Transverse colon (tissue), 4 donors: ENCODE measurements at regions not wholly inside any gene's neighbourhood (a gene's known extent, or its start where the extent isn't known, plus 50 kb on each side); places are given as distances from the start of the nearest gene placed in this dataset.

Experiments
- CTCF ChIP-seq, 5 experiments: fragments of 200-600 bp in 3 of 5; fragments of 450-650 bp in 2 of 5; sonication (generic) in 3 of 5; IDR thresholded peaks; 1 replicate in 2 of 5; 2 replicates in 3 of 5; pipeline ENCODE4 v1.5.1; 2016 to 2017; ENCODE audit warnings: antibody characterized with exemption in 5 of 5, inconsistent platforms in 3 of 5, mild to moderate bottlenecking in 2 of 5, moderate library complexity in 1 of 5
- POLR2AphosphoS5 ChIP-seq, 3 donors: sonication (generic); formaldehyde crosslinking; IDR thresholded peaks; one replicate each; pipeline ENCODE4 v1.6.1; 2016; ENCODE audit warnings: antibody characterized with exemption in 3 of 3

GRCh38 chr9:27714388-27714787, 141.1 kb upstream of the C9orf72 start:
- TF ChIP-seq CTCF (IDR thresholded peaks at IDR 0.05) (peak in 1 of 5 experiments; percentile 10), POLR2AphosphoS5 (IDR thresholded peaks at IDR 0.05) (no peak)
